Suppressor macrophage (primary cell): ENCODE measurements at regions not wholly inside any gene's neighbourhood (a gene's known extent, or its start where the extent isn't known, plus 50 kb on each side); places are given as distances from the start of the nearest gene placed in this dataset.
"Not testable (repeated sequence)": the region's sequence is repeated elsewhere in the genome, so short reads cannot be mapped to it uniquely, and the experiment has no call there.

ENCODE experiments used
- DNase-seq, 4 experiments: peaks; one replicate each; pipeline ENCODE4 v3.0.0-alpha.2; 2020 to 2022

DNA sequence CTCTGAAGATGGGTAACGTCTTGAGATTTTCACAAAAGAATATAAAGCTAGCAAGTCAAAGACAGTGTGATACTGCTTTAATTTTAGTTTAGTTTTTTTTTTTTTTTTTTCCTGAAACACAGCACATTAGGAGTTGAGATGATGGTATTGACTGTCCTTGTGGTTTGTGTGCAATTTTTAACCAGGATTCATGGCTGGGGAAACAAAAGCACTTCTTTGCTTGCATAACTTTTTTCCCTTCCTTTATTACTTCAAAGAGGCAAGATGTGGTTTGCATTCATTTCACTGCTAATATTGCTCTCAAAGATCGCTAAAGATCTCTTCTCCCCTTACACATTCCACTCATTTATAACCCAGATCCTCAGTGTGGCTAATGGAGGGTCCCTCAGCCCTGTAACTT lies 157.1 kb upstream of the PZP start:
- peak in 2 of 4 experiments; percentile 26 to 29 for DNase-seq

- peak; percentile 22 to 52 (median 38) for DNase-seq
Observed at GRCh38 chr12:9364224-9365176, 156.3 kb upstream of the PZP start.

DNA sequence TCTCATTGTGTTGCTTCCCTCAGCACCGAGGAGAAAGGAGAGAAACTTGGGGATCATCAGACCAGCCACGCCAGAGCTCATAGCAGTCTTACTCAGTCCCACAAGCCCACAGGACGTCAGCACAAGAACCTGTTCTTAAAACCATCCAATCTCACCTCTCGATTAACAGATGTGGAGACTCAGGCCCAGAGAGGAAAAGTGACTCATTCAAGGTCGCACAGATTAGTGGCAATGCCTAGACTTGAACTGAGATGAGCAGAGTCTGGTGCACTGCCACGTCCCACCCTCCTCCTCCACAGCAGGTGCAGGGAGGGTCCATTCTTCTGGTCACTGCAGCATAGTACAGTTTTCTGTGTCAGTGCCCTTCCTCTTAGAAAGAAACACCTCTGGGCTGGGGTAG lies 154.9 kb upstream of the PZP start:
- no peak for DNase-seq

DNA sequence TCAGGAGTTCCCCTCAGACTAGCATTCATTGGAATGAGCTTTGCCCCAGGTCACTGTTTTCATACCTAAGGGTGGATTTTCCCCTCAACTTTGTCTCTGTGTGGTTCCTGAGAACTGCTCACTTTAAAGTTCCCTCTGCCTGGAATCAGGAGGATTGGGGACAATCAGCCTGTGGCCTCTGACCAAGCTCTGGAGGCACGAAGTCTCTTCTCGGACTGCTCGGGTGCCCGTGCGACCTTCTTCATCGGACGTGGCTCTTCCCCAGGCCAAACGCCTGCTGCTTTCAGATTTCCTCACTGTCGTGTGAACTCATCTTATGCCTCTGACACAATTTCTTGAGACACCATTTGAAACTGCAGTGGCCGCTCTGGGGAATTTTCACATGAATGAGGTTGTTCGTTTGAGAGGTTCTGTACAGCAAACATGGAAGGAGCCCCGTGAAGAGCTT lies 153.7 kb upstream of the PZP start:
- DNase-seq, result peak in 1 of 4 experiments; percentile 10

- not testable (repeated sequence) for DNase-seq
Observed at GRCh38 chr12:9354009-9354754, 146.0 kb upstream of the PZP start.

GRCh38 chr12:9351136-9351535 lies 142.9 kb upstream of the PZP start:
- DNase-seq, result no peak

- no peak for DNase-seq
Observed at GRCh38 chr12:9349888-9350885, 142.0 kb upstream of the PZP start.

GRCh38 chr12:9348906-9349518 lies 140.8 kb upstream of the PZP start:
- DNase-seq, result no peak

DNA sequence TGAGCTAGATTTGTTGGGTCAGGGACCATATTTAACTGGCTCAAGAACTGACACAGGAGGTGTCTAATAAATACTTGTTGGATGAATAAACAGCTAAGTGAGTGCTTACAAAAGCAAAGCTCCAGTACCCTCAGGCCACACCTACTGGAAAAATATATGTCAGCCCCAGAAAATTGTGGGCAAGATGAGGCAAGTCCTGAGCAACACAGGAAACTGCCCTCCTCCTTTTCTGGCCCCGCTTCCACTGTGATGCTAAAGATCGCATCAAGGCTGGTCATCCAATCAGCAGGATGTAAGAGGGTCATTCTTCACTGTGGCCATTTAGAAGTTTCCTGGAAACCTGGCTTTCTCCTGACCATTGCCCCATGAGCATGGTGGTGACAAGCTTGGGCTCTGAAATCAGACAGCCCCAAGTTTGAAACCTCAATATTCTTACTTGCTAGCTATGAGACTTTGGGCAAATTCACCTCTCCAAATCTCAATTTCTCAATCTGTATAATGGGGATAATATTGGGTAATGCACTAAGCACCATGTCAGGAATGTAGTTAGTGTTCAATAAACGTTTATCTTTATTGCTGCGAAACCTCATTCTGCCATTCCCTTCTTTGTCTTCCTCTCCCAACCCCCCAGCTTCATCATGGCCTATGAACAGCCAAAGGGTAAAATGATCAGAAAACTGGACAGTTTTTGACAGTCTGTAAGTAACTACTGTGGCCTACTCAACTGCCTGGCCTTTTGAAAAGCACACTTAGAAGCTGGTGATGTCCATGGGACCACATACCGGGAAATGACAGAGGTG lies 139.3 kb upstream of the PZP start:
- DNase-seq, result peak in 2 of 4 experiments; percentile 23 to 34

DNA sequence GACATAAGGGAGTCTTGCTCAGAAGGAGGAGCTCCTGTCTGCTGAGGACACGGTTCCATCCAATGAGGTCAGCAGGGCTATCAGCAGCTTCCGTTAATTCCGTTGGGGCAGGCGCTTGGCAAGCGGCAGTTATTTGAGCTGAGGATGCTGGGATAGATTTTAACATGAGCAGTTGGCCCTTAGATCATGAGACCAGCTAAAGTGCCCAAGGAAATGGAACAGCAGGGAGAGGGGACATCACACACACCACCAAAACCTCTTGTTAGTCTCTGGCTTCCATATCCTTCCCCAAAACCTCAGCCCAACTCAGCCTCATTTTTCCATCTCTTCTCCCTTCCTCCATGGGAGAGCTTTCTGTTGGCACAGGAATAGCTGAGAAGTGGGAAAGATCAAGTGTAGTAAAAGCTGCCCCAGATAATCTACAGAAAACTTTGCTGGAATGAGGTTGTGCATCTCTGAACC lies 138.7 kb upstream of the PZP start:
- no peak for DNase-seq

DNA sequence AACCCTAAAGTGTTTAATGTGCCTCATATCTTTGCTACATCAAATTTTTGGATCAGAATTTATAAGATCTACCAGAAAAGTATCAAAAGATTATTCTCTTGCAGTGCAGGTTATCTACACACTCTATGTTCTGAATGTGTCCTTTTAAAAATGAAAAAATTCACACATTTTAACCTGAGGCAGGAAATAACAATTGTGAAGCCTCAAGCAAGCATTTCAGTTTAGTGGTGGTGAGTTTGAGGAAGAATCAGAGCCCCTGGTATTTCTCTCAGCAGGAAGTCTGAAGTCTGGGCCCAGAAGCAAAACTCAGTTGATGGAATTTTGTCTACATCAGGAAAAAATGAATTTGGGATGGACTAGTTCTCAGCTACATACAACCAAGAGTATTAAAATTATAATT lies 137.0 kb upstream of the PZP start:
- DNase-seq, result no peak

DNA sequence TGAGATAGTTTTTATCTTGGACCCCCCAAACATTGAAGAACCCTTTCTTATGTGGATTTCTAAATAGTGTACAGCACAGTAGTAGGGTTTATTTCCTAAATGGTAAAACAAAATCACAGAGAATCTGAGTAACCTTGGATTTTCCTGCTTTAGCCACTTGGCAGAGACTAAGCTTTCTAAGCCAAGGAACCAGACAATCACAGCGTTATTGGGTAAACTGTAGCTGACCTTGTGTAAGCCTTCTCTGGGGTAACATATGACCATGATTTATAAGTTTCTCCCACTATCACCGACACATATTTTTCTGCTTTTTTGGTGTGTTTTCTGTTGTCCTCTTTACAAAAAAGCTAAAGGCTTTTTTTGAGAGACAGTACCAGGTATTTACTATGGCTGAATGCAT lies 136.3 kb upstream of the PZP start:
- peak in 3 of 4 experiments; percentile 19 to 50 (median 50) for DNase-seq

DNA sequence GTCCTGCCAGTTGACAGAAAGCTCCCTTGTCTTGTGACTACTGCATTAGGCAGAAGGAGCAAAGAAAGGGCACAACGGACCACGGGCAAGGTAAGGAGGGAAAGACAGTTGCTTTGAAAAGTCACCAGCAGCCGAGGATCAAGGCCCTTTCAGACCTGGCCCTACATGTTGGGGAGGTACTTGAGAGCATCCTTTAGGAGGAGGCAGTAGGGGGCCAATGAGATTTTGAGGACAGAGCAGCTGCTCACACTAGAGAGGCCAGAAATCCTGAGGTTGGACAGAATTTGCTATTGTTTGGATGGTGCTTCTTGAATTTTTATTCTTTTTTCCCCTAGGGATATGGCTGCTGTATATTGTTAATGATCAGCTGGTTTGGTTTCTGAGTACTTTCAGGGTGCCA lies 135.5 kb upstream of the PZP start:
- DNase-seq, result no peak

DNA sequence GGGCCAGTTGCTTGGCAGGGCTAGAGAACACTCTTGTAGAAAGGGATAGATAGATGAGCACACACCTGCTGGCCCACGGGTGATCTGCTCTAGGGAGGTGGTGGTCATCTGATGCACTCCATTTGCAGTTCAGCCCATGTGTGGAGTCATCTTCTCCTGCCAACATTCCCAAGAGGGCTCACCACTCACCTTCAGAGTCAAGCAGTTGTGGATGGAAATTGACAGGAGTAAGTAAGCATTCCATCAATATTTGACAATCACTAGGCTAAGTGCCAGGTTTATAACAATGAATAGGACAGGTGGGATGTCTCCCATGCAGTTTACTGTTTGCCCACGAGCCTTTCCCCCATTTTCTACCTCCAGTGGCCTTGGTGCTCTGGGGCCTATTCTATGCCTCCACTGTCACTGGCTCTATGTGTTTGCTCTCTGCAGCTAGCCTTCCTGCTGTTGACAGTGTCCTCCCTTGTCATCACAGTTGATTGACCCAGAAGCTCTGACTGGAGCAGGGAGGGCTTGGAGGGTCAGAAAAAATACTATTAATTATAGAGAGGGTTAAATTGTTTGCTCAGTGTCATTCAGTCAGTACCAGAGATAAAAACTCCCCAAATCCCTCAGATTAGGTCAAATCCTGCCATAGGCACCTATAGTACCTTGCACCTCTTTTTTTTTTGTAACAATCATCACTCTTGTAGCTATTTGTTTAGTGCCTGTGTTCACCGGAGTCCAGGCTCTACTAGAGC lies 134.6 kb upstream of the PZP start:
- DNase-seq, result no peak

DNA sequence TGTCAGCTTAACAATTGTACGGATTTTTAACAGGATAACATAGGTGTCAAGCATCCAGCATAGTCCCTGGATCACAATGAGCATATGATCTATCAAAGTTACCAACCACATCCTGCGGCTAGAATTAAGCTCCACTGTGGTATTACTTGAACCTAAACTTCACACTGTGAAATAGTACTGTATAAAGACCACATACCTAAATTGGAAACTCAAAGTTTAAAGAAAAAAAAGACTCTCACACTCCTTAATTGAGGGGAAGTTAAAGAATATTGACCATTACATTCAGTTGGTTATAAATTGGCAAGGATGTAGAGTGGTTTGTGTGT lies 133.0 kb upstream of the PZP start:
- no peak for DNase-seq

- no peak for DNase-seq
Observed at GRCh38 chr12:9340422-9341259, 132.4 kb upstream of the PZP start.

- no peak for DNase-seq
Observed at GRCh38 chr12:9337656-9338055, 129.5 kb upstream of the PZP start.

GRCh38 chr12:9336375-9337011 lies 128.3 kb upstream of the PZP start:
- DNase-seq, result not testable (repeated sequence)

GRCh38 chr12:9335867-9336266 lies 127.7 kb upstream of the PZP start:
- no peak for DNase-seq
